Prostate gland (tissue), 2 donors: ENCODE measurements at regions not wholly inside any gene's neighbourhood (a gene's known extent, or its start where the extent isn't known, plus 50 kb on each side); places are given as distances from the start of the nearest gene placed in this dataset.

Source experiments
- DNase-seq: peaks from one replicate; pipeline ENCODE4 v3.0.0-alpha.2; 2019; ENCODE audit warnings: low spot score
- H3K27ac ChIP-seq, 2 donors: fragments of 200-600 bp; sonication (generic); 2 replicates each; pipeline ENCODE4 v1.5.1; 2017 to 2019
- H3K27me3 ChIP-seq: fragments of 200-600 bp; sonication (generic); replicated peaks from 2 replicates; pipeline ENCODE4 v1.5.1; 2019; ENCODE audit not compliant: insufficient read depth
- H3K36me3 ChIP-seq, 2 donors: fragments of 200-600 bp; sonication (generic); 1 replicate in 1 of 2; 2 replicates in 1 of 2; pipeline versions ENCODE4 v1.5.1 to v1.8.1; 2017 to 2019
- H3K4me1 ChIP-seq: fragments of 200-600 bp; sonication (generic); replicated peaks from 2 replicates; pipeline ENCODE4 v1.5.1; 2019
- H3K4me3 ChIP-seq, 2 donors: fragments of 200-600 bp; sonication (generic); 2 replicates each; pipeline ENCODE4 v1.5.1; 2017 to 2019
- H3K9me3 ChIP-seq: fragments of 200-600 bp; sonication (generic); 2 replicates; pipeline ENCODE4 v1.5.1; 2017
- CTCF ChIP-seq, 4 experiments: fragments of 200-600 bp in 2 of 4; fragments of 450-650 bp in 2 of 4; sonication (generic) in 2 of 4; IDR thresholded peaks; 1 replicate in 3 of 4; 2 replicates in 1 of 4; pipeline ENCODE4 v1.5.1; 2016 to 2019; ENCODE audit warnings: antibody characterized with exemption in 4 of 4, mild to moderate bottlenecking in 2 of 4, moderate library complexity in 2 of 4
- POLR2A ChIP-seq: fragments of 450-650 bp; IDR thresholded peaks from one replicate; pipeline ENCODE4 v1.6.1; 2016; ENCODE audit warnings: antibody characterized with exemption, mild to moderate bottlenecking
- POLR2AphosphoS5 ChIP-seq: sonication (generic); formaldehyde crosslinking; IDR thresholded peaks from one replicate; pipeline ENCODE4 v1.6.1; 2017; ENCODE audit warnings: antibody characterized with exemption
- WGBS: methylation state at CpG from one replicate; pipeline ENCODE4 v1.1.5; 2018; 5-methylcytosine and 5-hydroxymethylcytosine counted together
- intact Hi-C: fragments of 100-400 bp; cut with DNase I; formaldehyde crosslinking; loops from one replicate; pipeline ENCODE4 v1.14.2; 2022

- no peak overlapping the region for H3K4me3 ChIP-seq
- no peaks in the 10 kb centered on the region for H3K9me3 ChIP-seq
- DNase-seq, result no peak
- no peak for TF ChIP-seq CTCF (IDR thresholded peaks at IDR 0.05)
- no peak overlapping the region for H3K27ac ChIP-seq
- no peaks in the 10 kb centered on the region for H3K36me3 ChIP-seq
- H3K27me3 ChIP-seq, result no peaks in the 10 kb centered on the region
- 76% methylated on average over 10 of the region's 10 CpGs for WGBS
- H3K4me1 ChIP-seq, result no peaks in the 10 kb centered on the region
- intact Hi-C loops, result no loop called here
Measured at GRCh38 chr14:22190411-22191191, 398.4 kb downstream of the DAD1 start.

GRCh38 chr14:22189881-22190280 lies 399.1 kb downstream of the DAD1 start:
- intact Hi-C loops, result no loop called here
- WGBS, result 85% methylated on average over 3 of the region's 3 CpGs
- DNase-seq, result no peak
- Histone ChIP-seq H3K27me3 (no peaks in the 10 kb centered on the region), H3K4me1 (no peaks in the 10 kb centered on the region), H3K36me3 (no peaks in the 10 kb centered on the region), H3K27ac (no peak overlapping the region), H3K9me3 (no peaks in the 10 kb centered on the region), H3K4me3 (no peak overlapping the region)
- no peak for TF ChIP-seq CTCF (IDR thresholded peaks at IDR 0.05)
- no peak for TF ChIP-seq POLR2A
- TF ChIP-seq POLR2AphosphoS5, result no peak

GRCh38 chr14:22188318-22188717 lies 400.7 kb downstream of the DAD1 start:
- intact Hi-C loops, result no loop called here
- no peaks in the 10 kb centered on the region for H3K27me3 ChIP-seq
- TF ChIP-seq POLR2AphosphoS5, result no peak
- no peak for TF ChIP-seq POLR2A
- no peak for TF ChIP-seq CTCF (IDR thresholded peaks at IDR 0.05)
- no peaks in the 10 kb centered on the region for H3K4me1 ChIP-seq
- H3K27ac ChIP-seq, result no peak overlapping the region
- 86% methylated on average over 4 of the region's 4 CpGs for WGBS
- no peak overlapping the region for H3K4me3 ChIP-seq
- DNase-seq, result no peak
- H3K36me3 ChIP-seq, result no peaks in the 10 kb centered on the region
- no peaks in the 10 kb centered on the region for H3K9me3 ChIP-seq

- intact Hi-C loops, result no loop called here
- TF ChIP-seq CTCF (IDR thresholded peaks at IDR 0.05) (no peak), POLR2AphosphoS5 (no peak), POLR2A (no peak)
- 71% methylated on average over 3 of the region's 3 CpGs for WGBS
- Histone ChIP-seq H3K4me1 (no peaks in the 10 kb centered on the region), H3K27me3 (no peaks in the 10 kb centered on the region), H3K27ac (no peak overlapping the region), H3K4me3 (no peak overlapping the region), H3K36me3 (no peaks in the 10 kb centered on the region), H3K9me3 (no peaks in the 10 kb centered on the region)
- DNase-seq, result no peak
Measured at GRCh38 chr14:22185789-22186188, 403.2 kb downstream of the DAD1 start.

GRCh38 chr14:22185191-22185590 lies 403.8 kb downstream of the DAD1 start:
- Histone ChIP-seq H3K36me3 (no peaks in the 10 kb centered on the region), H3K4me3 (no peak overlapping the region), H3K27me3 (no peaks in the 10 kb centered on the region), H3K27ac (no peak overlapping the region), H3K9me3 (no peaks in the 10 kb centered on the region), H3K4me1 (no peaks in the 10 kb centered on the region)
- DNase-seq, result no peak
- intact Hi-C loops, result no loop called here
- WGBS, result 47% methylated on average over 1 of the region's 1 CpG
- TF ChIP-seq CTCF (IDR thresholded peaks at IDR 0.05) (no peak), POLR2A (no peak), POLR2AphosphoS5 (no peak)
